NCI-H345 treated with DMSO at 0.1 percent for 48 hours (cell line): ENCODE measurements at regions not wholly inside any gene's neighbourhood (a gene's known extent, or its start where the extent isn't known, plus 50 kb on each side); places are given as distances from the start of the nearest gene placed in this dataset.

ENCODE experiments used
- DNase-seq: peaks from one replicate; lab custom pipeline; 2025; ENCODE audit not compliant: unreplicated experiment; lab: John Stamatoyannopoulos, UW

DNA sequence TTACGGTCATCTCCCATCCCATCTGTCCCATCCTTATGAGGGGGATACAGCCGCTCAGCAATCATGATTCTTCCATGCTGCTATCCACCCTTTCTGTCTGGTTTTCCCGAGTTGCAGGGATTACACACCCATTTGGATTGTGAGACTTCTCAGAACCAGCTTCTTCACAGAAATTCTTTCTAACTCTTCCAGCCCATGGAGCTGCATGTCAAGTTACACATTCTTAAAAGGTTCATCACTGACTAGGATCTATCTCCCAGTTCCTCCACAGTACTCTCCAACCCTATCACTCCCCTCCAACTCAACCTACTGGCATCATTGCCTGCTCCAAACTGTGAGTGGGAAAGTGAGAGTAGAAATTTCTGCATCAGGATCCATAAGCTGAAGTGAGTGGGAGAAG is 558.2 kb upstream of the TNP1 start:
- DNase-seq: no peak

DNA sequence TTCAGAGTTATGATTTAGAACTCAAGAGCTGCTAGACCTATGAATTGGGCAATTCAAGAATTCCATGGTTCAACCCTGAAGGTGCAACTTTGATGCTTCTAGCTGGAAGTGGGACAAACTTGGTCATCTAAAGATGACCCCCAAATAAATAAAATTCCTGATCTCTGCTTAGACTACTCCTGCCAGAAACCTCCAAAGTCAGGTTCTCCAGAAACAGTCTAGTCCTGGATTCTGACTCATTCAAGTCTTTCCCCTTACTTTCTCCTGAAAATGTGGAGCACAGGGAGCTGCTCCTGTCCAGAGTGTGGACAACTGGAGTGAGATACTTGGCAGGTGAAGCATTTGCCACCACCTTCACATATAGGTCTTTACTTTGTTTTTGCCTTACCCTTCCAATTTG is 557.7 kb upstream of the TNP1 start:
- no peak for DNase-seq

DNA sequence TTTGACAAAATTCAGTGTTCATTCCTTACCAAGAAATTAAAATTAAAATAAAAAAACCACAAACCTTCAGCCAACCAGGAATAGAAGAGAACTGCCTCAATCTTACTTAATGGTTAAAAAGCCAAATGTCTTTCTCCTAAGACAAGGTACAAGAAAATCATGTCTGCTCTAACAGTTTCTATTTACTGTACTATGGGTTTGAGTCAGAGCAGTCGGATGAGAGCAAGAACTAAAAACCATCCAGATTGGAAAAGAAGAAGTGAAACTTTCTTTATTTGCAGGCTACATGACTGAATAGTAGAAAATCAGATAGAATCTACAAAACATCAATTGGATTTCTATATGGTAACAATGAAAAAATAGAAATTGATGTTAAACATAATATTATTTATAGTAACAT is 555.5 kb upstream of the TNP1 start:
- no peak for DNase-seq

DNA sequence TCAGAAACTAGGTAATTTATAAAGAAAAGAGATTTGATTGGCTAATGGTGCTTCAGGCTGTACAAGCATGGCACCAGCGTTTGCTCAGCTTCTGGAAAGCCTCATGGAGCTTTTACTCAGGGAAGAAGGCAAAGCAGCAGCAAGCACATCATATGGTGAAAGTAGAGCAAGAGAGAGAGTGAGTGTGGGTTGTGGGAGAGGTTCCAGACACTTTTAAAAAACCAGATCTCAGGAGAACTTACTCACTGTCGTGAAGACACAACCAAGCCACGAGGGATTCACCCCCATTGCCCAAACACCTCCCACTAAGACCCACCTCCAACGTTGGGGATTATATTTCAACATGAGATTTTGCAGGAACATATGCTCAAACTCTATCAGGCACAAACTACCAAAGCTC is 554.6 kb upstream of the TNP1 start:
- DNase-seq: no peak

DNA sequence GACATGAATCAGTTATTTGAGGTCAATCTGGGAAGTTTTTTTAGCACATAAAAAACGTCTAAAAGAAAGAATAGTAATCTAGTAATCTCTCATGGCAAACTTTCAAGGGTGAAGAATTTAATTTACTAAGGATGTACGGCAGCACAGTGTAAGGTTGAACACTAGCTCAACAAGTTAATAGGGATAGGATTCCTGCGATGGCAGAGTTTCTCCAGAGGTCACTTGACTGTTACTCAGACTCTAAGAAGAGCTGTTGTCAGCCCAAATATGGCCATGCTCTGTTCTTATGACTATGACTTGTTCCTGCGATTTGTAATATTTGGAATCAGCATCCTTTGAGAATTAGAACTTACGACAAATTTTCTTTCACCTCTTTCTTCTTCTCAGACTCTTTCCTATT is 553.3 kb upstream of the TNP1 start:
- DNase-seq: no peak

DNA sequence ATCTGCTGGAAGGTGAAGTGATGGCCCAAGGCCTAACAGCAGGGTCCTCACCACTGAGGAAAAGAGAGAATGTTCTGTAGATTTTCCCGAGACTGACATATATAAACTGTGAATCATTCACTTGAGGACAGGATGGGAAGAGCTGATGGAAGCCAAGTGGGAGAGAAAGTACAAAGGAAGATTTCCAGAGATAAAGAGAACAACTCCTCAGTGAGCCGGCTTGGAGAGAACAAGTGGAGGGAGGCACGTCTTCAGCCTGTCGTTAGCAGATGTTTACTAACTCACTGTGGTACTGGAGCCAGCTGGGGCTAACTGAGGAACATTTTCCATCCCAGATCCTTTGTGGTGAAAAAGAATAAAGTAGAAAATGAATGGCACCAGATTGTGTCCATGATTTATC is 552.9 kb upstream of the TNP1 start:
- DNase-seq: no peak

DNA sequence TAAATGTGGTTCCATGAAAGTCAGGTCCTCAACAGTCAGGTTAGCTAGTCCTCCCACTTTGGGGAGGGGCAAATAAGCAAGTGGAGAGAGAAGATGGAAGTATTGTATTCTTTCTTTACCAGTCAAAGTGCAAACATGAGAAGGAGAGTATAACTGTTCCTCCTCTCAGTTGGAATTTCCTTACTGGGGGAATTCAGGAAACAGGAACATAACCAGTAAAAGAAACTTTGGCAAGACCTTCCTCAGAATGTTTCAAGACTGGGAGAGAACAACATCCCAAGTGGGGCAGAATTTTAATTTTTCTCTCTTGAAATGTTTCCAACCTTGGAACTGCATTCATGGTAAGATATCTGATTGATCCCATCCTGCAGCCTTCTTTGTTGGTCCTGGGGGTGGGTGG is 552.4 kb upstream of the TNP1 start:
- no peak for DNase-seq

DNA sequence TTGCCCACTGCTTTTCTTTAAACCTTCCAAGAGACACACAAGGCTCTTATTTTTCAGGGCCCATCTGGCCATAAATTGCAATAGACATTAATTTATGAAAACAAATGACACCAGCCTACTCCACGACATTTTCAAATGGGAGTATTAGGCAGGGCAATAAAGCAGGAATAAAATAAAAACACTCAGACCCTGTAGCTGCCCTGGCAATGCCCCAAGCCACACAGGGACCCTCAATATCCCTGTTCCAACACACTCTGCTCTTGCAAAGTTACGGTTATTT is 550.8 kb upstream of the TNP1 start:
- no peak for DNase-seq

DNA sequence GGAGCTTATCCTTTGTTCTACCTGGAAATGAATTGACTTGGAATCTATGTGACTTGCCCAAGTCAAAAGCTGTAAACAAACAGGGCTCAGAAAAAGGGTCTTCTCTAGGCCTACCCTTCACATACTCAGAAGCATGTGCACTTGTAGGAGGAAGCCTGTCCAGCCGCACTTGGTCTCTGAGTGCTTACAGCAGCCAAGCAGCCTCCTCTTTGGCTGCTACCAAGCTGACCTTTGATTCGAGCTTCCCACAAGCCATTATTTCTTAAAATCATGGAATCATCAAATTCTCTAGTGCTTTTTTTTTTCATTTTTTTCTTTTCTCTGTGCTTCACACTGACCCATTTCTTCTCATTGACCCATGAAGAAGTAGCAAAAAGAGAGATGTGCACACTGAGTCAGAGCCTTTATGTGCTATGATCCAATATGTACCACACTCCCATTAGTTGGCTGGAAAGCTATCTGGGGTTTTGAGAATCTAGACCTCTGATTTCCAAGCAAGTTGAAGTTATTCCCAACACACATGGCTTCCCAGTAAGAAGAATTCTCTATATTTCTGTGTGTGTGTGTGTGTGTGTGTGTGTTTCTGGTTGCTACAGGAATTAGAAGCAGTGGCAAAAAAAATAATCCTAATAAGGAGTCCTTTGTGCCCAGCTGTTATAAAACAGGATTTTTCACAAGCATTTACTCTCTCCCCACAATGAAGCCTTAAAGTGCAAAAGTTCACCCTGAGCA is 550.3 kb upstream of the TNP1 start:
- no peak for DNase-seq

DNA sequence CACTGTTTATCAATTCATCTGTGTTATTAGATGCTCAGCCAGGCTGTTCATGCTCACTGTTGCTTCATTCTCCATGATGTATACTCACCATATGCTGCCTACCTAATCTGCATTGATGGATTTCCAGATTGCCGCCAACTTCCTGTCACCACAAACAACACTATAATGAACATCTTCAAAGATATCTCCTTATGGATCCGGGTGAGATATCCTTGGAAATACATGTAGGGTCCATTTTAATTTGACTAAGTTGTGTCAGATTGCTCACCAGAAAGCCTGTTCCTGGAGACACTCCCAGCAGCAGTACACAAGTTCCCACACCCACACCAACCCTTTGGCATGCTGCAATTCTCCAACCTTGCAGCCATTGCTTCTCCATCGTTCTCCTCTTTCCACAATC is 547.5 kb upstream of the TNP1 start:
- no peak for DNase-seq

DNA sequence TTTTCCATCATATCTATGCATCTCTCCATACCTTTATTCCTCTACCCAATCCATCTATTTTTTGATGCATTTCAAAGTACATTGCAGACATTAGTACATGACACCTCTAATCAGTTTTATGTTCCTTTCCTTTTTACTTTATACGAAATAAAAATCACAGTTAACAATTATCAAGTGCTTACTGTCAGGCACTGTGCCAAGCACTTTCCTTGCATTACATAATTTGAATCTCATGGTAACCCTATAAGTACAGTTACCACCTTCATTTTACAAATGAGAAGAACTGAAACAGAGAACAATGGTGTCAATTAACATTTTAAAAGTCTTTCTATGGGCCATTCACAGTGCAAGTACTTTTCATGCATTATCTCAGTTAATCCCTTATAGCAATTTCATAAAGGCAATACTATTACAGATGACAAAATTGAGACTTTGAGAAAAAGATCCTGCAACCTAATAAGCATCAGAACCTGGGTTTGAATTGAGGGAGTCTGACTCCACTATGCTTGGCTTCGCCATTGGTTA is 544.4 kb upstream of the TNP1 start:
- no peak for DNase-seq

DNA sequence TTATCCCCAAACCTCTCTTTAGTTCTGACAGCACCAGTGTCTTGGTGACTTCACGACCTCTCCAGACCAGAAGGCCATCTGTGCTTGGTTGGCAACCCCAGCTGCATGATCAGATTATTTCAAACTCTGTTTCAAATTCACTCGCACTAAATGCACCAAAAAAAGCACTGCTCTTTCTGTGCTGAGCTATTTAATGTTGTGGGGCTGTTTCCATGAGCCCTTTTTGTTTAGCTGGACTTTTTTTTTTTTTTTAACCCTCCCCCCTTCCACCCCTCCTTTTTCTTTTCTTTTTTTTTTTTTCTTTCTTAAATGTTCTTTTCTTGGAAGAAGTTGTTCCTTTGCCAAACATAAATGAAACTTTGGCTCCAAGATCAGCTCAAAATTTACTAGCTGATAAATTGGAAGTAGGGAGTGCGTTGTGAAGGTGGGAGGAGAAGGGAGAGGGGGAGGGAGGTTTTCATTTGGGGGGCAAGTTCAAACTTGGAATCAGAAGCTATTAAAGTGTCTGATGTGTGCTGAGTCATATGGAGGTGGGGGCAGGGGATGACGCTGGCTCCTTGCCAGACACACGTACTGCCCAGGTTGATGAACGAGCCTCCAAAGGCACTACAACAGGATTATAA is 543.0 kb upstream of the TNP1 start:
- DNase-seq: no peak

DNA sequence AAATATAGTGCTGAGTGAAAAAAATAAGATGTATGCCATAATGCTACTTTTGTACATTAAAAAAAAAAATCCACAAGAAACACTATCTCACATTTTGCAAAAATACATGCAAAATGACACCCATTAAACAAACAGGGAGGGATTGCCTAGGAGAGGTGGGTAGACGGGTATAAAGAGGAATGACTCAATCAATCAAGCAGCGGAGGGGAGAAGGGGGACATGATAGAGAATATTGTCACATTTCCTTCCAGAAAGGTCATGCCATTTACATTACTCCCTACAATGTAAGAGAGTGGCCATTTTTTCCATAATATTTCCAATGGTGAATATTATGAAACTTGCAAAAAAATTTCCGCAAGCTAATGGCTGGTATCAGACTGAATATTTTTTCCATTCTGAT is 542.3 kb upstream of the TNP1 start:
- DNase-seq: no peak

DNA sequence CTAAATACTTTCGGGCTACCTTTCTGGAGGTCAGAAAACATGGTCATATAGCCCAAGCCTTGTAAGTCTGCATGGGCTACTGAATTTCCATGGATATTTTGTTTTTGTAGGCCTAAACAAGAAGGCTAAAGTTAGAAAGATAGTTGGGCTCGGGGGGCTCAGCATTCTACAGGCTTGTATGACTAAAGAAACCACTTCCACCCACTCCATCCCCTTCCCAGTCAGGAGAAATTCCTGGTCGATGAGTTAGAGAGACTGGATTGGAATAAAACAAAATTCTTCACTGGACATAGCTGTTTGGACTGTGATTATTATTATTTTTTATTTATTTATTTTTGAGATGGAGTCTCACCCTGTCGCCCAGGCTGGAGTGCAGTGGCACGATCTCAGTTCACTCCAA is 539.4 kb upstream of the TNP1 start:
- DNase-seq: no peak

DNA sequence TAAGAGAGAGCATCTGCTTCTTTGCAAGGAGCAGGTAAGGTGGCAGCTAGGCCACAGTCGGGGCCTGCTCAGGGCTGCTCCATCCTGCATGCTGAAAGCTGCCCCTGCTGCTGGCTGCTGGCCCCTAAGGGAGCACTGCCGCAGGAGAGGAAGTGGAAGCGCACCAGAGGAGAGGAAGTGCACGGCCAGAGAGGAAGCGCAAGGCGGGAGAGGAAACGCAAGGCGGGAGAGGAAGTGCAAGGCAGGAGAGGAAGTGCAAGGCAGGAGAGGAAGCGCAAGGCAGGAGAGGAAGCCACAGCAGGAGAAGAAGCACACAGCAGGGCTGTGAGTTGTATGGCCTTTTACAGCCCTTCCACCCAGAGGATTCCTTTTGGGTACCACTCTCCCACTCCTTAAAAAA is 539.0 kb upstream of the TNP1 start:
- no peak for DNase-seq

DNA sequence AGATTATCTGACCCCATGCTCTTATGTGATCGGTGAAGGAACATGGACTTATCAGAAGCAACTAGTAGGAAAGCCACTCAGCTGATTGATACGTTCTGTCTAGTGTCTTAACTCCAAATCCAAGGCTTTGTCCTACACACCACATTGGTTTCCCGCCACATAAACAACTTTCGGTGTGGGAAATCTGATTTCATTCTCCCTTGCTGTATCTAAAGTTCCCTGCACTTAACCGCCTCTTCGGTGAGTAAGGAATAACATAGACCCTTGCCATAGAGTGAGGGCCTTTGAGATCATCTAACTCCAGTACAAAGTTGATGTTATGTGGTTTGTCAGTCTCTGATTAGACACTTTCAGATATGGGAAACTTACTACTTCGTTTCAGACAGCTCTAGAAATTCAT is 538.2 kb upstream of the TNP1 start:
- no peak for DNase-seq

DNA sequence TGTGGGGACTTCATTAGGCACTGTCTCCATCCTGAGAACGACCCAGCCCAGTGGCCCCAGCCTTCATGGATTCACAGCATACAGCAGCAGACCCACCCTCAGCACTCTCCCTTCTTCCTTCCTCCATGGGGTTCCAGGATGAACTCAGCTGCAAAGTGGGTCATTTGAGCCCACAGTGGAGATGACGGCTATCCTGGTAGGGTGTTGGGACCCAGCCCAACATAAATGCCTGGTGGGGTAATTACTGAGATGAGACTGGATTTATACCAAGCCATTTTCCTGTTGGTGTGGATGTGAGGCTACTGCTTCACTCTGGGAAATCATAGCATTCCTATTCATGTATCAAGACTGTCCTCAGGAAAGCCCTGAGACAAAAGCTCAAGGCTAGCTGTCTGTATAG is 536.7 kb upstream of the TNP1 start:
- no peak for DNase-seq

DNA sequence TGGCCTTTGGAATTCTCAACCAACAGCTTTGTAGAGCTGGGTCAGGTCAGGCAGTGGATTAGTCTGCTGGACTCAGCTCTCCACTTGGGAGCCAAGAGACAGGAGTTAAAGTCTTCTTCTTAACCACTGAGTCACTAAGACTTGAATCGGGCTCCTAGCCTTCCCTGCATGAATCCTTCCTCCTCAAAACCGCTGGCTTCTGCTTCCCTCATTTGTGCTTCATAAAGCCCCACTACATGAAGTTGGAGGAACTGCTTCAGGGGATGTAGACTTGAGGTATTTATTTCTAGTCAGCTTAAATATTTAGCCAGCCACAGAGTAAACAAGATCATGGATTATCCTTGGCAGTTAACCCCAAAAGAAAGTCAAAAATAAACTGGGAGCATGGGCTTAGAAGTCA is 536.3 kb upstream of the TNP1 start:
- no peak for DNase-seq

DNA sequence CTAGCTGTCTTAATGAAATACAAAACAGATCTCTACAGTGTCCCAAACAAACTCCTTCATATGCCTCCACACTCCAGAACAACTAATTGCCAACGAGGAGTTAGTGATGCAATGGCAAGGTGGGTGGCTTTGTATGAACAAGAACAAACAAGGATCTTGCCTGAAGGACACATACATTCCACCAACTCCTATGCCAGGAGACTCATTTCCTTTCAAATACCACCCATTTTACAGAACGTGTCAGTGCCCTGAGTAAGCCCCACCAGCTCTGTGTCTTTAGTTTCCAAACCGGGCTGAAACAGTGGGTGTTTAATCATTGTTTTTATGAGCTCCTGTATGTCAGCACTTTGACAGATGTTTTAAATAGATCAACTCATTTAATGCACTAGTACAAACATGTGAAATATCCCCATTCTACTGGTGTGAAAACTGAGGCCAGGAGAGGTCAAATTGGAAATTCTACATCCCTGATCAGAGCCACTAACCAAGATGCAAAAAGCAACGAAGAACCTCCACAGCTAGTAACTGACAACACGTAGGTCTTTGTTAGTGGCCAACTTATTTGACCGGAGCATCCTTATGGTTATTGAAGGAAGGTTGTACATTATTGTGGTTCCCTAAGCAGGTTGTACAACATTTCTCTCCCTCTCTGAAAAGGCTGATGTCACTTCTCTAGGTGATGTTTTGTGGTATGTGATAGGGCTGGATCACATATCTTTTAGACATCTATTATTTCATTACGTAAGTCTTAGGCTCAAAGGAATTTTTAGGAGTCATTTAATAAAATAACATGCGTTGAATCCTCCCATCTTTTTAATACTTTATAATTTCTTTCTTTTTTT is 534.9 kb upstream of the TNP1 start:
- DNase-seq: no peak

DNA sequence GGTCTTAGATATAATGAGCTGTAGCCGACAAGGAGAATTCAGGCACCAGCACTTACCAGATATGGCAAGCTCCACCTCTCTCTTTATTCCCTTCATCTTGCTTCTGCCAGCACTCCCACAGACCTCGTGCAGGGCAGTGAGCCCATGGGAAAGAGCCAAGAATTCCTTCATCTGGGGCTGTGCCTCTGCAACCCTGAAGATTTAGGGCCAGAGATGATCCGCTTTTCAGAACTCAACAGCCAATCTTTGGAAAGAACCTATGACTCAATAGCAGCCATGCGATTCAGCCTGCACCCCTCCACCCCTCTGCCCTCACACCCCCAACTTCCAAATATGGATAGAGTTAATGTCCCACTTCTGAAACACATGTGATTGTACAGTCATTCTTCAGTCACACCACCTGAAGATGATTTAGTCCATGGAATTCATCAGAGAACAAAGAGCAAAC is 533.7 kb upstream of the TNP1 start:
- DNase-seq: no peak

DNA sequence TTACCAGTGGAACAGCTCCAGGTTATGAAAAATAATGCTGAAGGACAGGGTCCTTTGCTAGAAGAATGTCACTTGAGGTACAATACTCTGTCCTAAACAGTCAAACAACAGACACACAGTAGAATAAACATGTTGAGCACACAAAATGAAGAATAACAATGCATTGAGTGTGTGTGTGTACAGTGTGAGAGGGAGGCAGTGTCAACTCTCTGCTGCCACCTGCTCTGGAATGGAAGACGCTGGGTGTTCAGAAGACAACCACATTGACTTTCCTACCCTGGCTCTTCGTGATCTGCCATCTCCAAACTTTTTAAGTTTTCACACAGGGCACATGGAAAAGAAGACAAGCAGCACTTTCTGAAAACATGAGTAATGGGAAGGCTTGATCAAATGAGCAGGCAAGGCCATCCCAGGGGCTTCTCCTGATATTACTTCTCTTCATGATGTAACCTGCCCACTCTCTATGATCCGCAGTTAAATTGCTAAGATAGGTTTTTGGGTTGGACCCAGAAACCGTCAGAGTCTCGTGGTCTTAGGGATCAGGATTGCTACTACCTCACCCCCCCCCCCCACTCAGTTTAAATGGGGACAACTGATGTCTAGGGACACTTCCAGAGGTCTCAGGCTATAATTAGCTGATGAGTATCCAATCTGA is 533.2 kb upstream of the TNP1 start:
- no peak for DNase-seq
